Iris pigment epithelial cell (primary cell): ENCODE measurements at regions not wholly inside any gene's neighbourhood (a gene's known extent, or its start where the extent isn't known, plus 50 kb on each side); places are given as distances from the start of the nearest gene placed in this dataset.
"Not testable (repeated sequence)": the region's sequence is repeated elsewhere in the genome, so short reads cannot be mapped to it uniquely, and the experiment has no call there.

Experiments
- DNase-seq: peaks from one replicate; pipeline ENCODE4 v3.0.0-alpha.2; 2011; ENCODE audit warnings: low read depth

GRCh38 chr3:816605-817004 lies 276.2 kb upstream of the CNTN6 start:
- no peak for DNase-seq

DNA sequence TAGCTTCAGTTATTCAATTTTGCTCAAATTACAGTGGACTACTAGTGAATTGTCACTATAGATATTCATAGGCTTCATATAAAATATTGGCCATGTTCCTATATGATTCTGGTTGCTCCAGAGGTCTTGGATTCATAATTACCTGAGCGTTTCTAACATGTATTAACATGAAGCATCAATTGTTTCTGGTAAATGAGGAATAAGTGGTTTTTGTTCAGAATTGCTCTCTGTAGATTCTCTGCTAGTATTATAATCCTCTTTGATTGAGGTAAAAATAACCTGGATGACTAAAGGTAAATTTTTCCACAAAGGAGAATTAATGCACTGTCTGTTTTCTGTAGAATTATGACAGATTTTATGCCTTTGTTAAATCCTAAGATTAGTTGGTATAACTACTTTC lies 258.1 kb upstream of the CNTN6 start:
- no peak for DNase-seq

- DNase-seq: no peak
These were observed 257.7 kb upstream of the CNTN6 start for GRCh38 chr3:835096-835495.

DNA sequence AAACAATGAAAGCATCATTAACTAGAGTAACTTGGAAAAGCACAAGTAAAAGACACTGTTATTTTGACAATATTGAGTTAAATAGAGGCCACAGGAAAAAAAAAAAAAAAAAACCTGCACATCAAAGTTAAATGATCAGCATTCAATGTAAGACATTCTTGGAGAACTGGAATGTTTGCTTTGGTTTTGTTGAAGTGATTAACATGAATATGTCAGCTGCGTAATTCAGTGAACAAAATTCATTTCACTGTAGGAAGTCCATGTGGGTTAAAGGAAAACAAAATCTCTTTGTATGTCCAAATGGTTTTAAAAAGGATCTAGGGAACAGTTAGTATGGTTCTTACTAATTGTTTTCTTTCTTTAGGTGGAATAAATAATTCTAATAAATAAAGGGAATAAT lies 252.8 kb upstream of the CNTN6 start:
- DNase-seq: no peak

DNA sequence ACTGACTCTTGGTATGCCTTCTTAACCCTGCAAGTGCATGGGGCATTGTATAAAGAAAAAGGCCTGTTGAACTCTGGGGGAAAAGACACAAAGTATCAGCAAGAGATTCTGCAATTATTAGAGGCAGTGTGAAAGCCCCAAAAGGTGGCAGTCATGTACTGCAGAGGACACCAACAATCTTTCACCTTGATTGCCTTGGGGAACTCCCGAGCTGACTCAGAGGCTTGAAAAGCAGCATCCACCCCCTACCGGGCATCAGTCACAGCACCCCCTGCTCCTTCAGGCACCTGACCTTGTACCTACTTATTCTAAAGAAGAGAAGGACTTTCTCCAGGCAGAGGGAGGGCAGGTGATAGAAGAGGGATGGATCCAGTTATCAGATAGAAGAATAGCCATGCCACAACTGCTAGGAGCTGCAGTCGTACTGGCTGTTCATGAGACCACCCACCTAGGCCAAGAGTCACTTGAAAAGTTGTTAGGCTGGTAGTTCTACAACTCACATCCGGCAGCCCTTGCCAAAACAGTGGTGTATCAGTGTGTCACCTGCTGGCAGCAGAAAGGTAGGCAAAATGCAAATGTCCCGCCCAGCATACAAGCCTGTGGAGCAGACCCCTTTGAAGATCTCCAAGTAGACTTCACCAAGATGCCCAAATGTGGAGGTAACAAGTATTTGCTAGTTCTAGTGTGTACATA lies 241.6 kb upstream of the CNTN6 start:
- DNase-seq: no peak

GRCh38 chr3:852033-852432 lies 240.8 kb upstream of the CNTN6 start:
- no peak for DNase-seq

DNA sequence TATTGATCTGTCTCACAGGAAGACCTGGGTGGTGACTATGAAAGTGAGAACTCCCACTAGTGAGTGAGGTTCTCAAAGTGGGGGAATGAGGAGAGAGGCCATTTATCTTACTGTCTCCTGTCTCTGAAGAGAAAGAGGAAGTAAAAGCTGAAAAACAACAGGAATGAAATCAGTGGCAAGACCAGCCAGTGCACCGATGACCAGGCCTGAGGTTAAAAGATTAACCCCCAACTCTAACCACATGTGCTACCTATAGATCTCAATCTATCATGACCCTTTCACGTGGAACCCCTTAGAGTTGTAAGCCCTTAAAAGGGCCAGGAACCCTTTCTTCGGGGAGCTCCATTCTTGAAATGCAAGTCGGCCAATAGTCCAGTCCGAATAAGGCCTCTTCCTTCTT lies 239.3 kb upstream of the CNTN6 start:
- DNase-seq: no peak

DNA sequence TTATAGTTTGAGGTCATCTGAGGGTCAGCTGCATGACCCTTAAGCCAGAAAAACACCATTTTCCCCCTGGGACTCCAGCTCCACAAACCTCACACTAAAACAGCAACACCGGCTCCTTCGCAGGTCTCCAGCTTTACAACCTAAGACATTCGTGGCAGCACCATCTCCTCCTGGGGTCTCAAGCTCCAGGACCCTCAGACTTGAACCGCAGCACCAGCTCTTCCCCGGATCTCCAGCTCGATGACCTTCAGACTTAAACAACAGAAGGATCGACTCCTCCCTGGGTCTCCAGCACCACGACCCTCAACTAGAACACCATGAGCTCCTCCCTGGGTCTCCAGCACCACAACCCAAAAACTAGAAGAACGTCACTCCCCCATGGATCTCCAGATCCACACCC lies 233.7 kb upstream of the CNTN6 start:
- no peak for DNase-seq

DNA sequence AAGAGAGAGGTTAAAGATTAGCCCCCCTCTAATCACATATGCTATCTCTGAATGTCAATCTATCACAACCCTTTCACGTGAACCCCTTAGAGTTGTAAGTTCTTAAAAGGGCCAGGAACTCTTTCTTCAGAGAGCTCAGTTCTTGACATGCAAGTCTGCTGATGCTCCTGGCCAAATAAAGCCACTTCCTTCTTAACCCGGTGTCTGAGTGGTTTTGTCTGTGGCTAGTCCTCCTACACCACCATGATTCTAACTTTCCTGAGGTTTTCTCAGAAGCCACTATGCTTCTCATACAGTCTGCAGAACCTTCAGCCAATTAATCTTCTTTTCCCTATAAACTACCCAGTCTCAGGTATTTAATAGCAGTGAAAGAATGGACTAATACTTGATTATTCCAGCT lies 231.1 kb upstream of the CNTN6 start:
- no peak for DNase-seq

- no peak for DNase-seq
These were observed 223.6 kb upstream of the CNTN6 start for GRCh38 chr3:869269-869668.

- DNase-seq: no peak
These were observed 223.1 kb upstream of the CNTN6 start for GRCh38 chr3:869734-870133.

GRCh38 chr3:871651-872050 lies 221.2 kb upstream of the CNTN6 start:
- DNase-seq: no peak

GRCh38 chr3:877001-877400 lies 215.8 kb upstream of the CNTN6 start:
- no peak for DNase-seq

- no peak for DNase-seq
These were observed 214.1 kb upstream of the CNTN6 start for GRCh38 chr3:878746-879145.

- DNase-seq: no peak
These were observed 212.5 kb upstream of the CNTN6 start for GRCh38 chr3:880371-880770.

GRCh38 chr3:882533-882932 lies 210.3 kb upstream of the CNTN6 start:
- DNase-seq: peak; percentile 2

DNA sequence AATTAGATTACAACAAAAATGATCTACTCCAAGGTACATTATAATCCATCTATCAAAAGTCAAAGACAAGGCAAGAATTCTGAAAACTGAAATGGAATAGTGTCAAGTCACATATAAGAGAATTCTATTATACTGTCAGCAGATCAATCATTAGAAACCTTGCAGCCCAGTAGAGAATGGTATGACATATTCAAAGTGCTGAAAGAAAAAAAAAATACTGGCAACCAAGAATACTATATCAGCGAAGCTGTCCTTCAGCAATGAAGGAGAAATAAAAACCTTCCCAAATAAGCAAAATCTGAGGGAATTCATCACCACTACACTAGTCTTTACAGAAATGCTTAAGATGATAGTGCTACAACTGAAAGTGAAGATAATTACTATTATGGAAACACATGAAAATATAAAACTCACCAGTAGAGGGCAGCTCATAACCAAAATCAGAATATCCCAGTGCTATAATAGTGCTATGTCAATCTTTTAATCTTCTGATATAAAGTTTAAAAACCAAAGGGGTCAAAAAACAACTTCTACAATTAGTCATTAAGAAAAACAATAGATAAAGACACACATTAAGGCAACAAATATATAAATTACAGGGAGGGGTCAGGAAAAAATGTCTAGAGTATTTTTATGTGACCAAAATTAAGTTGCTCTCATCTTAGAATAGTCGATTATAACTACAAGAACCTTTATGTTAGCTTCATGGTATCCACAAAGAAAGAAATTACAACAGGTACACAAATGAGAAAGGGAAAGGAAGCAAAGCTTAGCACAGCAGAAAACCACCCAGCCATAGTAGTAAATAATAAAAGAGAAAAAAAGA lies 190.7 kb upstream of the CNTN6 start:
- DNase-seq: peak; percentile 2

DNA sequence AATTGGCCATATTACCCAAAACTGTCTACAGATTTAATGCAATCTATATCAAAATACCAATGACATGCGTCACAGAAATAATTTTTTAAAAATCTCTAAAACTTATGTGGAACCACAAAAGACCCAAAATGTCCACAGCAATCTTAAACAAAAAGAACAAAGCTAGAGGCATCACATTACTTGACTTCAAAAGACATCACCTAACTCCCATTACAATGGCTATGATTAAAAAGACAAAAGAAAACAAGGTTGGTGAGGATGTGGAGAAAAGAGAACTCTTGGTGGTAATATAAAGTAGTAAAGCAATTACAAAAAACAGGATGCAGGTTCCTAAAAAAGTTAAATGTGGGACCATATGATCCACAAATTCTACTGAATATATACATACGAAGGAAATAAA lies 187.6 kb upstream of the CNTN6 start:
- DNase-seq: no peak

DNA sequence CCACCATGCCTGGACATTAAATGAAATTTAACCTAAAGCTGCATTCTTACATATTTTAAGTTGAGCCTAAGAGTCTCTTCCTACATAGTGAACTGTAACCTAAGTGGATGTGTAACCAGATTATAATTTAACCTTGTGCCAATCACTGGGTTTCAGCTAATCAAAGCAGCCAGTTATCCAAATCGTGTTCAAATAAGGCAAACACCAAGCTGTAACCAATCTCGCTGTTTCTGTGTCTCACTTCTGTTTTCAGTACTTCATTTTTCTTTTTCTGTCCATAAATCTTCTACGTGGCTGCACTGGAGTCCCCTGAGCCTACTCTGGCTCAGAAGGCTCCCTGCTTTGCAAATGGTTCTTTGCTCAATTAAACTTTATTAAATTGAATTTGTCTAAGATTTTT lies 186.1 kb upstream of the CNTN6 start:
- no peak for DNase-seq

DNA sequence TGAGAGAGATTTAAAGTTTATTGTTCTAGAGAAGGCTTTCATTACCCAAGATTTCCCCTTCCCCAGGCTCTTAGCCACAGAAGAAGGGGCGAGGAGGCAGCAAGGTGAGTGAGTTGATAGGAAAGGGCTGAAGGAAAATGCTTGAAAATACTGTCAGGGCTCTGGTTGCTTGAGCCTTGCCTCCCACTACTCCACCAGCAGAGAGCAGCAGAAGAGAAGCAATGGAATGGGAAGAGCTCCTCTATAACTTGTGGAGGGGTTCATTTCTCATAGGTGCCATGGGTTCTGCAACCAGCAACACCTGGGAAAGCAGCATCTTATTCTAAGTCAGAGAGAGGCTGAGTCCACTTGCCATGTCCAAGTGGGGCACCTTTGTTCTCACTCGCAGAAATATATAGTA lies 184.0 kb upstream of the CNTN6 start:
- peak; percentile 5 for DNase-seq

GRCh38 chr3:912717-913116 lies 180.1 kb upstream of the CNTN6 start:
- not testable (repeated sequence) for DNase-seq

DNA sequence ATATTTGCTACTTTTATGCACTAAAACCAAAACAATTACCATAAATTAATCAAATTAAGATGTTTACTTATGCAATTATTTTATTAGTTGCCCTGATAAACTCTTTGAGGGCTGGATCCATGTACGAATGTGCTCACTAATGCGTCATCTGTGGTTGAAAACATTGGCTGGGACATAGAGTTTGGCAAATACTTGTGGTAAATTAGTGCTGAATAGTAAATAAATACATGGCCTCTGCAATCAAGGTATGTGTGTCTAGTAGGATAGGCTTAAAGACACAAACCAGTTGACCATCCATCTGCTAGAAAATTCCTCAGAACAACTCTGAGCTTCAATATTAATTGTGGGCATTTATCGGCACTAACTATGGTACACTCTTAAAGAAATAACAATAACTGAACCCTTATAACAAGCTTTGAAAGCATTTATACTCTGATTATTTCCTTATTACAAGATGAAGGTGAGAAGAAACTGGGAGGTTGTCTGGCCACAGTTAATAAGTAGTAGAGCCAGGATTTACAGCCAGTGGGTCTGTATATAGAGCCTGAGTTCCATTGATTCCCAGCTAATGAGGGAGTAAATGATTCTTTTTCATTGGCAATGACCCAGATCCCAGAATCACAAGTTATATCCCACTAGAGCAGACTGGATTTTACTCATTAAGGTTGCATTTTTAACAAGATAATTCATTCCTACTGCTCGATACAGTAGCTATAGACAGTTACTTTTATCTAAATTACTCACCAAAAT lies 169.5 kb upstream of the CNTN6 start:
- DNase-seq: no peak

DNA sequence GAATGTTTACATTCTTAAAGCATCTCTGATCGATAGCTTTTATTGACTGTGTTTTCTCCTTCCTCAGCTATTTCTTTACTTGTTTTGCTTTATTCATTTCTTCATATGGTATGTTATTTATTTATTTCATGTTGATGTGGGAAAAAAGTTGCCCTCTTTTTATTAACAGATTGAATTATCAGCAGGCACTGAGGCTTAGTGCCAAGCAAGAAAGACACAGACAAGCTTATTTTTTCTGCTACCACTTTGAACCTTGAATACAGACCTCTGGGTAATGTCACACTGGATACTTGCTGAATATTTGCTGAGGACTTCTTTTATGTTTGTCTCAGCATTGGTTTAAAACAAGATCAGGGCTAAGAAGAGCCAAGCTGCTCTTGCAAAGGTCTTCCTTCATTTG lies 162.0 kb upstream of the CNTN6 start:
- DNase-seq: no peak
